ENCODE measurements at regions not wholly inside any gene's neighbourhood (a gene's known extent, or its start where the extent isn't known, plus 50 kb on each side); places are given as distances from the start of the nearest gene placed in this dataset.

DNA sequence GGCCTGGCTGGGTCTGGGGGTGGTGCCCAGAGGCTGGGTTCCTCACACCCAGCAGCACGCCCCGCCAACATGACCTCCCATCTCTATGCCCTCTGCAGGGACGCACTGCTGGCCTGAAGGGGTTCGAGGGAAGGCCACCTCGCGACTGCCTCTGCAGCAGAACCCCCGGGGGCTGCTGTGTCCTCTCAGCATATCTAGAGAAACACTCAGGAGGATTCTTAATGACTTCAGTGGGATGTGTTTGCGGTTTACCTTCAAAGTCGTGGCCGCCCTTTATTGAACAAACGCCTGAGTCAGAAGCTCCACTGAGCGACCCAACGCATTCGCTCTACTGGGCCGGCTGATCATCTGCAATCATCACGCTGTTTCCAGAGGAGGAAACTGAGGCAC is 54.8 kb upstream of the GATA5 start (continued):
- TF ChIP-seq, protein P1, sequence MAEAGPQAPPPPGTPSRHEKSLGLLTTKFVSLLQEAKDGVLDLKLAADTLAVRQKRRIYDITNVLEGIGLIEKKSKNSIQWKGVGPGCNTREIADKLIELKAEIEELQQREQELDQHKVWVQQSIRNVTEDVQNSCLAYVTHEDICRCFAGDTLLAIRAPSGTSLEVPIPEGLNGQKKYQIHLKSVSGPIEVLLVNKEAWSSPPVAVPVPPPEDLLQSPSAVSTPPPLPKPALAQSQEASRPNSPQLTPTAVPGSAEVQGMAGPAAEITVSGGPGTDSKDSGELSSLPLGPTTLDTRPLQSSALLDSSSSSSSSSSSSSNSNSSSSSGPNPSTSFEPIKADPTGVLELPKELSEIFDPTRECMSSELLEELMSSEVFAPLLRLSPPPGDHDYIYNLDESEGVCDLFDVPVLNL (IDR thresholded peaks at IDR 0.05; ENCODE audit: low read depth, low read length) = no peak
- TF ChIP-seq, protein P2, sequence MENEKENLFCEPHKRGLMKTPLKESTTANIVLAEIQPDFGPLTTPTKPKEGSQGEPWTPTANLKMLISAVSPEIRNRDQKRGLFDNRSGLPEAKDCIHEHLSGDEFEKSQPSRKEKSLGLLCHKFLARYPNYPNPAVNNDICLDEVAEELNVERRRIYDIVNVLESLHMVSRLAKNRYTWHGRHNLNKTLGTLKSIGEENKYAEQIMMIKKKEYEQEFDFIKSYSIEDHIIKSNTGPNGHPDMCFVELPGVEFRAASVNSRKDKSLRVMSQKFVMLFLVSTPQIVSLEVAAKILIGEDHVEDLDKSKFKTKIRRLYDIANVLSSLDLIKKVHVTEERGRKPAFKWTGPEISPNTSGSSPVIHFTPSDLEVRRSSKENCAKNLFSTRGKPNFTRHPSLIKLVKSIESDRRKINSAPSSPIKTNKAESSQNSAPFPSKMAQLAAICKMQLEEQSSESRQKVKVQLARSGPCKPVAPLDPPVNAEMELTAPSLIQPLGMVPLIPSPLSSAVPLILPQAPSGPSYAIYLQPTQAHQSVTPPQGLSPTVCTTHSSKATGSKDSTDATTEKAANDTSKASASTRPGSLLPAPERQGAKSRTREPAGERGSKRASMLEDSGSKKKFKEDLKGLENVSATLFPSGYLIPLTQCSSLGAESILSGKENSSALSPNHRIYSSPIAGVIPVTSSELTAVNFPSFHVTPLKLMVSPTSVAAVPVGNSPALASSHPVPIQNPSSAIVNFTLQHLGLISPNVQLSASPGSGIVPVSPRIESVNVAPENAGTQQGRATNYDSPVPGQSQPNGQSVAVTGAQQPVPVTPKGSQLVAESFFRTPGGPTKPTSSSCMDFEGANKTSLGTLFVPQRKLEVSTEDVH (IDR thresholded peaks at IDR 0.05; ENCODE audit: low read depth, partially characterized antibody) = no peak

DNA sequence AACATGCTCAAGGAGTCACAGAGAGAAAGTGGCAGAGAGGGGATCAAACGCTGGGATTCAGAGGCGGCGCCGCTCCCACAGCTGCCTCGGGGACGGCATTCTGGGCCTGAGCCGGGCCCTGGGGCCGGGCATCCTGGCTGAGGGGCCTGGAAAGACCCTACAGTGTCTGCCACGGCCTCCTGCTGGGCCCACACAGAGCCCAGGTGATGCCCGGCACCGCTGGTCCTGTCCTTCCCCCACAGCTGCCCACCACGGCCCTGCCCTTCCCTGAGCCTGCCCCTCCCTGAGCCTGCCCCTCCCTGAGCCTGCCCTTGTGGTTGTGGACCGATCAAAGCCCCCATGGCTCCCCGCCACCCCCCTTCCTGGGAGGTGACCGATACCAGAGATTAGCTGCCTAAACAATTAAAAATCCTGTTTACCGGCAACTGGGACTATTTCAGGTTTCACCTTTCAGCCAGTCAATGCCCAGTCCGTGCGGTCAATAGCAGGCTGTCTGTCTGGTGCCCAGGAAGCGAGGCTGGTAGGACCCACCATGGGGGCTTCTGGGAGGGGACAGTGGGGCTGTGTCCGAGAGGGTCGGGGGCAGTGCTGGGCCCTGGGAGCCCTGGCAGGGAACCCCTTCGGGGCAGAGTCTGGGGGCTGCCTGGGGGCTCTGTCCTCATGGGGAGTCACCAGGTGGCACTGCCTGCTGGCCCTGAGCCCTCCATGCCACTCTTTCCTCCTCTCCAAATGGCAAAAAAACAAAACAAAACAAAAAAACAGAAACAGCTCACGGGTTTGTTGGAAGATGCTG is 55.4 kb upstream of the GATA5 start:
- Histone ChIP-seq H3K27ac (ENCODE audit: control insufficient read depth, insufficient read depth) (no peak overlapping the region), H2AFZ (ENCODE audit: control insufficient read depth, low read depth, low read length) (no peak overlapping the region), H3K9ac (ENCODE audit: control insufficient read depth, insufficient read depth, low read length) (no peak overlapping the region), H3K4me1 (ENCODE audit: control insufficient read depth, insufficient read depth, low read length) (no peaks in the 10 kb centered on the region), H3K79me2 (ENCODE audit: control insufficient read depth, insufficient read depth, low read length) (no peaks in the 10 kb centered on the region), H3K4me3 (no peak overlapping the region), H4K20me1 (ENCODE audit: control insufficient read depth, insufficient read depth) (no peaks in the 10 kb centered on the region), H3K36me3 (ENCODE audit: control insufficient read depth in 2 of 2, insufficient read depth in 2 of 2, low read length in 1 of 2) (no peaks in the 10 kb centered on the region), H3K4me2 (ENCODE audit: control insufficient read depth, insufficient read depth) (no peak overlapping the region), H3K27me3 (replicated peaks in 1 of 2; ENCODE audit: control insufficient read depth in 2 of 2, insufficient read depth in 2 of 2, low read length in 1 of 2) (no peaks in the 10 kb centered on the region), H3K9me3 (replicated peaks; ENCODE audit: control insufficient read depth, insufficient read depth, low read length) (no peaks in the 10 kb centered on the region)
- DNase-seq (ENCODE audit: low read depth, low spot score) = no peak
- RAD21 ChIA-PET (ENCODE audit: unreplicated experiment) = no interaction called here
- intact Hi-C loops (cut with micrococcal nuclease; ENCODE audit: unreplicated experiment) (no loop called here), in situ Hi-C loops (cut with MboI) (no loop called here)
- no peak for FAIRE-seq
- POLR2A ChIA-PET = no interaction called here
- no peak for ATAC-seq
- WGBS (ENCODE audit: insufficient coverage, insufficient replicate concordance, low lambda C conversion rate, missing lambda C conversion rate) = 46% methylated on average over 23 of the region's 23 CpGs
- CTCF ChIA-PET = no interaction called here
- SMC1A ChIA-PET (ENCODE audit: uncharacterized antibody, unreplicated experiment) = no interaction called here
- no TSS peak for BruUV-seq (replicated peaks)
- TF ChIP-seq SPI1 (IDR thresholded peaks at IDR 0.05; ENCODE audit: borderline replicate concordance, insufficient read depth, low read depth, low read length) (no peak), RCOR1 (conservative IDR thresholded peaks at IDR 0.05; ENCODE audit: low read depth, low read length) (no peak), EED (IDR thresholded peaks at IDR 0.05; ENCODE audit: low read depth) (no peak), EGR1 (IDR thresholded peaks at IDR 0.05; ENCODE audit: borderline replicate concordance in 1 of 2, low read depth in 2 of 2, low read length in 2 of 2) (no peak), MTA3 (IDR thresholded peaks at IDR 0.05; ENCODE audit: borderline replicate concordance, low read length) (no peak), YBX1 (IDR thresholded peaks at IDR 0.05) (no peak), ZZZ3 (IDR thresholded peaks at IDR 0.05; ENCODE audit: control insufficient read depth, insufficient read length, low read depth) (no peak), KDM1A (IDR thresholded peaks at IDR 0.05; ENCODE audit: borderline replicate concordance) (no peak), SMARCA5 (IDR thresholded peaks at IDR 0.05) (no peak), ZNF622 (IDR thresholded peaks at IDR 0.05) (no peak), DPF2 (IDR thresholded peaks at IDR 0.05) (no peak), RELA (IDR thresholded peaks at IDR 0.05; ENCODE audit: borderline replicate concordance, partially characterized antibody) (no peak), NR2C2 (IDR thresholded peaks at IDR 0.05; ENCODE audit: borderline replicate concordance, control insufficient read depth, insufficient read length, low read depth) (no peak)
- TF ChIP-seq, protein P3, sequence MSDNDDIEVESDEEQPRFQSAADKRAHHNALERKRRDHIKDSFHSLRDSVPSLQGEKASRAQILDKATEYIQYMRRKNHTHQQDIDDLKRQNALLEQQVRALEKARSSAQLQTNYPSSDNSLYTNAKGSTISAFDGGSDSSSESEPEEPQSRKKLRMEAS (IDR thresholded peaks at IDR 0.05; ENCODE audit: low read depth, low read length) = no peak
- TF ChIP-seq, protein P4, sequence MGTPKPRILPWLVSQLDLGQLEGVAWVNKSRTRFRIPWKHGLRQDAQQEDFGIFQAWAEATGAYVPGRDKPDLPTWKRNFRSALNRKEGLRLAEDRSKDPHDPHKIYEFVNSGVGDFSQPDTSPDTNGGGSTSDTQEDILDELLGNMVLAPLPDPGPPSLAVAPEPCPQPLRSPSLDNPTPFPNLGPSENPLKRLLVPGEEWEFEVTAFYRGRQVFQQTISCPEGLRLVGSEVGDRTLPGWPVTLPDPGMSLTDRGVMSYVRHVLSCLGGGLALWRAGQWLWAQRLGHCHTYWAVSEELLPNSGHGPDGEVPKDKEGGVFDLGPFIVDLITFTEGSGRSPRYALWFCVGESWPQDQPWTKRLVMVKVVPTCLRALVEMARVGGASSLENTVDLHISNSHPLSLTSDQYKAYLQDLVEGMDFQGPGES (IDR thresholded peaks at IDR 0.05) = no peak
- TF ChIP-seq, protein P1 (IDR thresholded peaks at IDR 0.05; ENCODE audit: low read depth, low read length) = no peak

Measured in GM12878 (cell line).